ENCODE measurements at regions not wholly inside any gene's neighbourhood (a gene's known extent, or its start where the extent isn't known, plus 50 kb on each side); places are given as distances from the start of the nearest gene placed in this dataset.

- TF ChIP-seq, protein P1, sequence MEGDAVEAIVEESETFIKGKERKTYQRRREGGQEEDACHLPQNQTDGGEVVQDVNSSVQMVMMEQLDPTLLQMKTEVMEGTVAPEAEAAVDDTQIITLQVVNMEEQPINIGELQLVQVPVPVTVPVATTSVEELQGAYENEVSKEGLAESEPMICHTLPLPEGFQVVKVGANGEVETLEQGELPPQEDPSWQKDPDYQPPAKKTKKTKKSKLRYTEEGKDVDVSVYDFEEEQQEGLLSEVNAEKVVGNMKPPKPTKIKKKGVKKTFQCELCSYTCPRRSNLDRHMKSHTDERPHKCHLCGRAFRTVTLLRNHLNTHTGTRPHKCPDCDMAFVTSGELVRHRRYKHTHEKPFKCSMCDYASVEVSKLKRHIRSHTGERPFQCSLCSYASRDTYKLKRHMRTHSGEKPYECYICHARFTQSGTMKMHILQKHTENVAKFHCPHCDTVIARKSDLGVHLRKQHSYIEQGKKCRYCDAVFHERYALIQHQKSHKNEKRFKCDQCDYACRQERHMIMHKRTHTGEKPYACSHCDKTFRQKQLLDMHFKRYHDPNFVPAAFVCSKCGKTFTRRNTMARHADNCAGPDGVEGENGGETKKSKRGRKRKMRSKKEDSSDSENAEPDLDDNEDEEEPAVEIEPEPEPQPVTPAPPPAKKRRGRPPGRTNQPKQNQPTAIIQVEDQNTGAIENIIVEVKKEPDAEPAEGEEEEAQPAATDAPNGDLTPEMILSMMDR (IDR thresholded peaks at IDR 0.05; ENCODE audit: borderline replicate concordance, insufficient read depth, low read depth, low read length) = no peak
- H3K4me3 ChIP-seq (ENCODE audit: low read depth, low read length) = no peak overlapping the region
Measured at GRCh38 chr3:5645692-5646410, 458.3 kb downstream of the EDEM1 start.

DNA sequence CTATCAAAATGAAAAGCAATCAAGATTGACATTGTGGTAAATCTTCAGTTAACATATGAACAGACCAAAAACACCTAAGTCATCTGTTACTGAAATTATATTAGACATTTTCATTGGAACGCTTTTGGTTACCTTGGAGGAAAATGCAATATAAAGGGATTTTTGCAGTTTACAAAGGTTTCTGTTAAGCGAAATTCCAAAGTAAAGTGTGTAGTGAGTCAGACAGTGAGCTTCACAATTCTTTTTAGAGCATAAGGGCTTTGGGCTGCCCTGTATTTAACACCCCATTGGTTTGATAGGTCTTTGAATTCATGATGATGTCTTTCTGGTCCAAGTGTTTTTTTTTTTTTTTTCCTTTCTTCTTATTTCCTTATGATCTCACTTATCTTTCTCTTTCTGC lies 462.8 kb downstream of the EDEM1 start:
- TF ChIP-seq, protein P1 (IDR thresholded peaks at IDR 0.05; ENCODE audit: borderline replicate concordance, insufficient read depth, low read depth, low read length) = no peak
- no peak overlapping the region for H3K4me3 ChIP-seq (ENCODE audit: low read depth, low read length)

DNA sequence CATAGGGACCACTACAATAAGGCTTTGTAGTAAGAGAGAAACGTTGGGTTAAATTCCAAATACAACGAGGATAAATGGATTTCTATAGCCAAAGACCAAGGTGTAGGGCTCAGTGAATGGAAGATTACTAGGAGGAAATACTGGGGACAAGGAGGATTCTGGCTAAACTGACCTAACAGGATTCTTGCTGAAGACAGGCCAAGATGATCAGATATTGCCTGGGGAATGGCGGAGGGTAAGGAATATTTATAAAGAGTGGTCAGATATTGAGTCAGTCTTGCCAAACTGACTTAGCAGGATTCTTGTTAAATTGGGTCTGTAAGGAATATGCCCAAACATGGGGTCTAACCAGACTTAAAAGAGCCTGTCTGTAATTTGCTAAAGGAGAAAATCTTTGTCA lies 463.8 kb downstream of the EDEM1 start:
- TF ChIP-seq, protein P1 (IDR thresholded peaks at IDR 0.05; ENCODE audit: borderline replicate concordance, insufficient read depth, low read depth, low read length) = no peak
- H3K4me3 ChIP-seq (ENCODE audit: low read depth, low read length) = no peak overlapping the region

DNA sequence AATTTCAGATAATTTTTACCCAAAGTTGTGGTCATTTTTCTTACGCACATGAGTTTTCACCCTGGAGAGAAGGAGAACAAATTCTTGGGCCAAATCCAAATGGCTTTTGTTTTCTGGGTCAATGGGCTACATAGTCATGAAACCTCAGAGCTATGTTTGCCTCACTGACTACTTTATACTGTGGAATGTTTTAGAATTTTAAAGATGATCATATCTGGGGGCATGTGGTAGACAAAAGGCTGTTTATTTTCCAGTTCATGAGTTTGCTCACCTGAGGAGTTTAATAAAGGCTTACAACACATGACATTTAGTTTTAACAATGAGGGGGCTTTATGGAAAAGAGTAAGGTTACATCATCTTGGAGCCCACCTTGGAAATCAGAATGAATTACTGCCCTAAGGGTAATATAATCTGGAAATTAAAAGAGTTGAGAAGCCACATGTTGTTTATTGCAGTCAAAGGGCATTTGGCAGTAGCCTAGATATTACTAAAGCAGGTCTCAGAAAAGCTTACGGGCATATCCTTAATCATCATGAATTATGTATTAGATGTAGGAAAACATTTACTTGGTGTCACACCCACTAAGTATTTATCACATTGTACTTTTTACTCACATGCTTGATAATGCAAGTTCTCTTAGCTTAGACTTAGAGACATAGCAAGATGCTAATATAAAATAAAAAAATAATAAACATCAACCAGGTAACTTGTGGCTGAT lies 466.1 kb downstream of the EDEM1 start:
- TF ChIP-seq, protein P1 (IDR thresholded peaks at IDR 0.05; ENCODE audit: borderline replicate concordance, insufficient read depth, low read depth, low read length) = no peak

GRCh38 chr3:5657106-5657505 lies 469.6 kb downstream of the EDEM1 start:
- TF ChIP-seq, protein P1 (IDR thresholded peaks at IDR 0.05; ENCODE audit: borderline replicate concordance, insufficient read depth, low read depth, low read length) = no peak
- H3K4me3 ChIP-seq (ENCODE audit: low read depth, low read length) = no peak overlapping the region

More for the DNA sequence above, 466.1 kb downstream of the EDEM1 start:
- H3K4me3 ChIP-seq (ENCODE audit: low read depth, low read length) = no peak overlapping the region

DNA sequence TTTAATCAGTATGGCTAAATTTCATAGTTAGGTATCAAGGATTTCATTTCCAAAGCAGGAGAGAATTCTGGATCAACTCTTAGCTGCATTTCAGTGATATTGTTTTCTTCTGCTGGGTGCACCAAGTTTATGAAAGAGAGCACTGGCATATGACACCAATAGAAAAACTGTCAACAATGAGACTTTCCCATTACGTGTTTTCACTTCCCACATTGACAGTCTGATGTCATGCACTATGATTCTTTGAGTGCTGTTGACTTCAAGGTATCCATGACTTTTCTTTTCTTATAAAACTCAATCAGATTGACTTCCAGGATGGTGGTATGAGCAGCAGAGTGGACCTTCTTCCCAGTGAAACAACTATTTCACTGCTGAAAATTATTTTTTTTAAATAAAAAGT lies 476.1 kb downstream of the EDEM1 start:
- H3K4me3 ChIP-seq (ENCODE audit: low read depth, low read length) = no peak overlapping the region
- TF ChIP-seq, protein P1 (IDR thresholded peaks at IDR 0.05; ENCODE audit: borderline replicate concordance, insufficient read depth, low read depth, low read length) = no peak

GRCh38 chr3:5666455-5666854 lies 478.9 kb downstream of the EDEM1 start:
- no peak overlapping the region for H3K4me3 ChIP-seq (ENCODE audit: low read depth, low read length)
- TF ChIP-seq, protein P1 (IDR thresholded peaks at IDR 0.05; ENCODE audit: borderline replicate concordance, insufficient read depth, low read depth, low read length) = no peak
